T-helper 1 cell treated with Interleukin-12 subunit alpha and Interleukin-12 subunit beta and Interleukin-4 antibody, amounts not matched to agents 30 μg/mL and 1 μg/mL, for 36 hours (primary cell): ENCODE measurements at regions not wholly inside any gene's neighbourhood (a gene's known extent, or its start where the extent isn't known, plus 50 kb on each side); places are given as distances from the start of the nearest gene placed in this dataset.

ENCODE experiments used
- H3K27ac Mint-ChIP-seq: one replicate; pipeline ENCODE4 v1.8.0; 2021; ENCODE audit warnings: mild to moderate bottlenecking, mixed read lengths
- H3K27me3 Mint-ChIP-seq: one replicate; pipeline ENCODE4 v1.8.0; 2021; ENCODE audit warnings: low read depth, mixed read lengths
- H3K36me3 Mint-ChIP-seq: one replicate; pipeline ENCODE4 v1.8.0; 2021; ENCODE audit warnings: low read depth, mixed read lengths
- H3K4me1 Mint-ChIP-seq: one replicate; pipeline ENCODE4 v1.8.0; 2021; ENCODE audit warnings: low read depth, mixed read lengths
- H3K4me3 Mint-ChIP-seq: one replicate; pipeline ENCODE4 v1.8.0; 2021; ENCODE audit warnings: mild to moderate bottlenecking, moderate library complexity, mixed read lengths
- H3K9me3 Mint-ChIP-seq: one replicate; pipeline ENCODE4 v1.8.0; 2021; ENCODE audit warnings: mixed read lengths

GRCh38 chr22:27295605-27296004, 506.0 kb downstream of the MN1 start:
- Mint-ChIP-seq H3K9me3 (no peaks in the 10 kb centered on the region), H3K27me3 (peaks cover 21% of the 10 kb centered on the region), H3K36me3 (no peaks in the 10 kb centered on the region), H3K4me3 (no peak overlapping the region), H3K4me1 (no peaks in the 10 kb centered on the region), H3K27ac (no peak overlapping the region)

GRCh38 chr22:27296091-27296675, 505.4 kb downstream of the MN1 start:
- Mint-ChIP-seq H3K4me3 (no peak overlapping the region), H3K27me3 (peaks cover 21% of the 10 kb centered on the region), H3K9me3 (no peaks in the 10 kb centered on the region), H3K36me3 (no peaks in the 10 kb centered on the region), H3K4me1 (no peaks in the 10 kb centered on the region), H3K27ac (no peak overlapping the region)

- Mint-ChIP-seq H3K9me3 (no peaks in the 10 kb centered on the region), H3K27ac (no peak overlapping the region), H3K36me3 (no peaks in the 10 kb centered on the region), H3K27me3 (peaks cover 21% of the 10 kb centered on the region), H3K4me3 (no peak overlapping the region), H3K4me1 (no peaks in the 10 kb centered on the region)
Observed at GRCh38 chr22:27297125-27297524, 504.4 kb downstream of the MN1 start.

GRCh38 chr22:27298332-27298731, 503.2 kb downstream of the MN1 start:
- H3K4me3 Mint-ChIP-seq = no peak overlapping the region
- no peaks in the 10 kb centered on the region for H3K9me3 Mint-ChIP-seq
- no peaks in the 10 kb centered on the region for H3K4me1 Mint-ChIP-seq
- peaks cover 21% of the 10 kb centered on the region for H3K27me3 Mint-ChIP-seq
- no peak overlapping the region for H3K27ac Mint-ChIP-seq
- H3K36me3 Mint-ChIP-seq = no peaks in the 10 kb centered on the region

GRCh38 chr22:27298742-27299141, 502.8 kb downstream of the MN1 start:
- Mint-ChIP-seq H3K4me1 (no peaks in the 10 kb centered on the region), H3K4me3 (no peak overlapping the region), H3K36me3 (no peaks in the 10 kb centered on the region), H3K27me3 (peaks cover 21% of the 10 kb centered on the region), H3K27ac (no peak overlapping the region), H3K9me3 (no peaks in the 10 kb centered on the region)

GRCh38 chr22:27299181-27300085, 502.1 kb downstream of the MN1 start:
- Mint-ChIP-seq H3K4me1 (no peaks in the 10 kb centered on the region), H3K9me3 (no peaks in the 10 kb centered on the region), H3K4me3 (no peak overlapping the region), H3K36me3 (no peaks in the 10 kb centered on the region), H3K27ac (no peak overlapping the region), H3K27me3 (peaks cover 21% of the 10 kb centered on the region)

- Mint-ChIP-seq H3K27ac (no peak overlapping the region), H3K9me3 (no peaks in the 10 kb centered on the region), H3K36me3 (no peaks in the 10 kb centered on the region), H3K27me3 (peaks cover 21% of the 10 kb centered on the region), H3K4me3 (no peak overlapping the region), H3K4me1 (no peaks in the 10 kb centered on the region)
Observed at GRCh38 chr22:27300536-27301285, 500.8 kb downstream of the MN1 start.

- H3K4me3 Mint-ChIP-seq = no peak overlapping the region
- H3K4me1 Mint-ChIP-seq = no peaks in the 10 kb centered on the region
- peaks cover 5% of the 10 kb centered on the region for H3K9me3 Mint-ChIP-seq
- peaks cover 13% of the 10 kb centered on the region for H3K27me3 Mint-ChIP-seq
- no peak overlapping the region for H3K27ac Mint-ChIP-seq
- no peaks in the 10 kb centered on the region for H3K36me3 Mint-ChIP-seq
Observed at GRCh38 chr22:27302501-27302900, 499.1 kb downstream of the MN1 start.

- Mint-ChIP-seq H3K4me3 (no peak overlapping the region), H3K36me3 (no peaks in the 10 kb centered on the region), H3K27me3 (peaks cover 4% of the 10 kb centered on the region), H3K9me3 (peaks cover 12% of the 10 kb centered on the region), H3K4me1 (peaks cover 2% of the 10 kb centered on the region), H3K27ac (no peak overlapping the region)
Observed at GRCh38 chr22:27303718-27304117, 497.8 kb downstream of the MN1 start.

GRCh38 chr22:27306771-27307170, 494.8 kb downstream of the MN1 start:
- Mint-ChIP-seq H3K4me3 (no peak overlapping the region), H3K27me3 (no peaks in the 10 kb centered on the region), H3K4me1 (peaks cover 2% of the 10 kb centered on the region), H3K9me3 (peaks cover 12% of the 10 kb centered on the region), H3K27ac (no peak overlapping the region), H3K36me3 (no peaks in the 10 kb centered on the region)

- H3K27me3 Mint-ChIP-seq = no peaks in the 10 kb centered on the region
- H3K36me3 Mint-ChIP-seq = no peaks in the 10 kb centered on the region
- peaks cover 2% of the 10 kb centered on the region for H3K4me1 Mint-ChIP-seq
- peaks cover 12% of the 10 kb centered on the region for H3K9me3 Mint-ChIP-seq
- H3K27ac Mint-ChIP-seq = no peak overlapping the region
- H3K4me3 Mint-ChIP-seq = no peak overlapping the region
Observed at GRCh38 chr22:27307545-27308247, 493.9 kb downstream of the MN1 start.

GRCh38 chr22:27308513-27308912, 493.0 kb downstream of the MN1 start:
- H3K4me3 Mint-ChIP-seq = no peak overlapping the region
- no peaks in the 10 kb centered on the region for H3K36me3 Mint-ChIP-seq
- H3K4me1 Mint-ChIP-seq = peaks cover 2% of the 10 kb centered on the region
- H3K27ac Mint-ChIP-seq = no peak overlapping the region
- no peaks in the 10 kb centered on the region for H3K27me3 Mint-ChIP-seq
- peaks cover 12% of the 10 kb centered on the region for H3K9me3 Mint-ChIP-seq

- H3K36me3 Mint-ChIP-seq = no peaks in the 10 kb centered on the region
- H3K9me3 Mint-ChIP-seq = peaks cover 12% of the 10 kb centered on the region
- H3K27ac Mint-ChIP-seq = no peak overlapping the region
- H3K4me1 Mint-ChIP-seq = peaks cover 2% of the 10 kb centered on the region
- no peak overlapping the region for H3K4me3 Mint-ChIP-seq
- H3K27me3 Mint-ChIP-seq = no peaks in the 10 kb centered on the region
Observed at GRCh38 chr22:27309697-27310096, 491.9 kb downstream of the MN1 start.

GRCh38 chr22:27310966-27311697, 490.4 kb downstream of the MN1 start:
- Mint-ChIP-seq H3K27me3 (no peaks in the 10 kb centered on the region), H3K36me3 (no peaks in the 10 kb centered on the region), H3K9me3 (peaks cover 12% of the 10 kb centered on the region), H3K27ac (no peak overlapping the region), H3K4me1 (peaks cover 2% of the 10 kb centered on the region), H3K4me3 (no peak overlapping the region)
